HG02852 (cell line): ENCODE measurements at regions not wholly inside any gene's neighbourhood (a gene's known extent, or its start where the extent isn't known, plus 50 kb on each side); places are given as distances from the start of the nearest gene placed in this dataset.

Experiments
- ATAC-seq: cut with Tn5 transposase; IDR thresholded peaks from one replicate; pipeline ENCODE4 v1.9.1; 2021; ENCODE audit warnings: mild to moderate bottlenecking, moderate library complexity; ENCODE audit not compliant: unreplicated experiment

- no peak for ATAC-seq
Measured at GRCh38 chr16:73212431-73212830, 164.5 kb upstream of the ZFHX3 start.

GRCh38 chr16:73210686-73211085 lies 162.8 kb upstream of the ZFHX3 start:
- ATAC-seq, result no peak

- no peak for ATAC-seq
Measured at GRCh38 chr16:73210084-73210483, 162.2 kb upstream of the ZFHX3 start.

- ATAC-seq, result no peak
Measured at GRCh38 chr16:73209190-73209589, 161.3 kb upstream of the ZFHX3 start.

GRCh38 chr16:73206151-73206707 lies 158.3 kb upstream of the ZFHX3 start:
- ATAC-seq, result no peak

- no peak for ATAC-seq
Measured at GRCh38 chr16:73205153-73205886, 157.4 kb upstream of the ZFHX3 start.

- ATAC-seq, result no peak
Measured at GRCh38 chr16:73204359-73205152, 156.6 kb upstream of the ZFHX3 start.

GRCh38 chr16:73202161-73202729 lies 154.3 kb upstream of the ZFHX3 start:
- ATAC-seq, result no peak

- no peak for ATAC-seq
Measured at GRCh38 chr16:73199214-73199613, 151.3 kb upstream of the ZFHX3 start.

- no peak for ATAC-seq
Measured at GRCh38 chr16:73198481-73198880, 150.6 kb upstream of the ZFHX3 start.

GRCh38 chr16:73197598-73197997 lies 149.7 kb upstream of the ZFHX3 start:
- ATAC-seq, result no peak

GRCh38 chr16:73196670-73197069 lies 148.7 kb upstream of the ZFHX3 start:
- peak; percentile 83 for ATAC-seq

- no peak for ATAC-seq
Measured at GRCh38 chr16:73193464-73193863, 145.5 kb upstream of the ZFHX3 start.

- ATAC-seq, result no peak
Measured at GRCh38 chr16:73192232-73192894, 144.4 kb upstream of the ZFHX3 start.

GRCh38 chr16:73191660-73192046 lies 143.7 kb upstream of the ZFHX3 start:
- ATAC-seq, result no peak

- no peak for ATAC-seq
Measured at GRCh38 chr16:73190688-73191659, 143.0 kb upstream of the ZFHX3 start.

GRCh38 chr16:73190256-73190655 lies 142.3 kb upstream of the ZFHX3 start:
- no peak for ATAC-seq

- ATAC-seq, result no peak
Measured at GRCh38 chr16:73189136-73189535, 141.2 kb upstream of the ZFHX3 start.

- no peak for ATAC-seq
Measured at GRCh38 chr16:73186752-73187601, 139.0 kb upstream of the ZFHX3 start.
